Skeletal muscle tissue (tissue), 3 donors: ENCODE measurements at regions not wholly inside any gene's neighbourhood (a gene's known extent, or its start where the extent isn't known, plus 50 kb on each side); places are given as distances from the start of the nearest gene placed in this dataset.

Experiments
- H3K27ac ChIP-seq: one replicate; pipeline ENCODE4 v1.7.0; 2013; ENCODE audit warnings: mild to moderate bottlenecking, low read depth, low read length, inconsistent platforms
- H3K27me3 ChIP-seq, 3 donors: one replicate each; pipeline ENCODE4 v1.7.0; 2013; ENCODE audit warnings: low read length in 3 of 3; ENCODE audit not compliant: control insufficient read depth in 3 of 3, insufficient read depth in 3 of 3
- H3K36me3 ChIP-seq, 3 donors: one replicate each; pipeline ENCODE4 v1.7.0; 2013; ENCODE audit warnings: low read length in 3 of 3; ENCODE audit not compliant: control insufficient read depth in 3 of 3, insufficient read depth in 3 of 3
- H3K4me1 ChIP-seq, 3 donors: one replicate each; pipeline ENCODE4 v1.7.0; 2013; ENCODE audit warnings: low read length in 3 of 3, mild to moderate bottlenecking in 3 of 3; ENCODE audit not compliant: control insufficient read depth in 3 of 3, insufficient read depth in 3 of 3
- H3K4me3 ChIP-seq, 3 donors: one replicate each; pipeline ENCODE4 v1.7.0; 2013; ENCODE audit warnings: low read length in 3 of 3
- H3K9ac ChIP-seq, 3 donors: one replicate each; pipeline ENCODE4 v1.7.0; 2013; ENCODE audit warnings: low read length in 3 of 3, mild to moderate bottlenecking in 3 of 3, moderate library complexity in 2 of 3, low read depth in 1 of 3
- H3K9me3 ChIP-seq, 3 donors: one replicate each; pipeline ENCODE4 v1.7.0; 2013; ENCODE audit warnings: low read length in 3 of 3; ENCODE audit not compliant: control insufficient read depth in 3 of 3
- donor health status: Osteomylitis.

DNA sequence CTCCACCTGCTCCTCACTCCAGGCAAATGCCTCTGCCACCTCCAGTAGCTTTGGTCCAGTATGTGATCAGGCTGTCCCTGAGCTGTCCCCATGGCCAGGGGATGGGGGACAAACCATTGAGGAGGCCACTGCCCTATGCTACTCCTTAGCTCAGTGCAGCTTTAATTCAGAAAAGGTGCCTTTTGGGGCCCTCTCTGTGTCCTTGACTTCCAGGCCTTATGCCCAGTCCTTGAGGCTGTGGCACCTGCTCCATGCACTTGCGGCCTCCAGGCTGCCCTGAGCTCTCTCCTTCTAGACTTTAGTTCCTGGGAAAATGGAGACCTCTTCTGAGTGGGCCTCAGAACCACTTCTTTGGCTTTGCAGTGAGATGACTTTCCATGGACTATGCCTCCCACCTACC, 650.8 kb upstream of the CELF2 start:
- no peaks in the 10 kb centered on the region for H3K9me3 ChIP-seq
- no peak overlapping the region for H3K27ac ChIP-seq
- no peaks in the 10 kb centered on the region for H3K4me1 ChIP-seq
- H3K4me3 ChIP-seq: no peak overlapping the region
- H3K27me3 ChIP-seq: peaks cover 0 to 2% (median 0%) of the 10 kb centered on the region in 3 donors
- no peak overlapping the region for H3K9ac ChIP-seq
- H3K36me3 ChIP-seq: no peaks in the 10 kb centered on the region

DNA sequence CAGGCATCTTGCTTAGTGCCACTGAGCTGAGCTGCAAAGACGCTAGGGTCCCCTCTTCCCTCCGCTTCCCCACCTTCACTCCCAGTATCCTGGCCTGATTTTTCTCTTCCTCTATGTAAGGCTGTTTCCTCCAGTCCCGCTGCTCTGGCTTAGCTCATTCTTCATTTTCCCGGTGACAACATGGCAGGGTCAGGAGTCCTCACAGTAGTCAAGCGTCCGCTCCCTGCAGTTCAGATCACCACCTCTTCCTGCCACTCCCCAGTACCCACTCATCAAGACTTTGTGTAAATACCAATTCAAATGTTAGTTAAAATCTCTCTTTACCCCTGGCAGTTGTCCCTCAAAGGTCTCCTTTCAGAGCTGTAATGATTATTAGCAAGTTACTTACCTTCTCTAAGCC, 650.4 kb upstream of the CELF2 start:
- Histone ChIP-seq H3K36me3 (no peaks in the 10 kb centered on the region), H3K9ac (no peak overlapping the region), H3K9me3 (no peaks in the 10 kb centered on the region), H3K4me3 (no peak overlapping the region), H3K27ac (no peak overlapping the region), H3K27me3 (peaks cover 0 to 2% (median 0%) of the 10 kb centered on the region in 3 donors), H3K4me1 (no peaks in the 10 kb centered on the region)

DNA sequence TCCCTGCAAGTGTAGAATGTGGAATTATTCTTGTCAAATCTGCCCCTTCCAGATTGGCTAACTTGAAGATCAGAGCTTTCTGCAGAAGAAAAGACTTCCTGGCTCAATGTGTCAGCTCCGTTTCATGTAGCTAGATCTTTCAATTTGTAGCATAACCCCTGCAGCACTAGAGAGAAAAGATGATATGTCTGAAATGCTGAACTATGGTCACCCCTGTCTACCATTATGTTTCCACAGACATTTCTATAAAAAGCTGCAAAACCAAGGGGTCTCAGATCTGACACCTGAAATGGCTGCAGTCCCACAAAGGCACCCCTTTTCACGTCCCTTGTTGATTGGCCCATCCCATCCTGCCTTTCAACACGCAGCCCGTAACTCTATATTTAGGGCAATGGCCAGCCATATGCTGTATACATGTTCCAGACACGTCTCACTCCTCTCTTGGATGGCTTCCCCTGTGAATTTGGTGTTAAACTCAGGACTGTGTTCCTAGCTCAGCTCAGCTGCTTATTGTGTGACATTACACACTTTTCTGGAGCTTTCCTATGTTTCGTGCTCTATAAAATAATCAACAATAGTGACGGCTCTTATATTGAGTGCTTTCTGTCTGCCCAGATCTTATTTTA, 648.6 kb upstream of the CELF2 start:
- Histone ChIP-seq H3K27me3 (peaks cover 0 to 2% (median 0%) of the 10 kb centered on the region in 3 donors), H3K9ac (no peak overlapping the region), H3K27ac (no peak overlapping the region), H3K36me3 (no peaks in the 10 kb centered on the region), H3K4me1 (no peaks in the 10 kb centered on the region), H3K4me3 (no peak overlapping the region), H3K9me3 (no peaks in the 10 kb centered on the region)

DNA sequence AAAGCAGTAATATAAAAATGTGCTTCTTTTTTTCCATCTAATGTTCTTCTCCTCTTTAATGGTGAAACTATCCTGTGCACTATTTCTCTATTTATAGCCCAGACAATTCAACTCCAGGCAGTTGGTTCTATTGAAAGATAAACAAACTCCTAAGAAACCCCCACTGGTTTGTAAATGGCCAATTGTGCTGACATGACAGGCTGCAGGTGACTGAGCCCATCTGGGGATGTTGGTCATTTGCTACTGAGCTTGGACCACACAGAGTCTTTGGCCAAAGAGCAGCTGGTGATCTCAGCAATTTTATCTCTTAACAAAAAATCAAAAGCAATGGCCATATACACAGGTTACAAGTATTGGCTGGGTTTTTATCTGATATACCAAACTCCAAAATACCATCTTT, 631.8 kb upstream of the CELF2 start:
- H3K27me3 ChIP-seq: no peaks in the 10 kb centered on the region
- peaks cover 0 to 2% (median 0%) of the 10 kb centered on the region in 3 donors for H3K9me3 ChIP-seq
- no peak overlapping the region for H3K9ac ChIP-seq
- no peak overlapping the region for H3K27ac ChIP-seq
- no peaks in the 10 kb centered on the region for H3K36me3 ChIP-seq
- no peak overlapping the region for H3K4me3 ChIP-seq
- no peaks in the 10 kb centered on the region for H3K4me1 ChIP-seq

DNA sequence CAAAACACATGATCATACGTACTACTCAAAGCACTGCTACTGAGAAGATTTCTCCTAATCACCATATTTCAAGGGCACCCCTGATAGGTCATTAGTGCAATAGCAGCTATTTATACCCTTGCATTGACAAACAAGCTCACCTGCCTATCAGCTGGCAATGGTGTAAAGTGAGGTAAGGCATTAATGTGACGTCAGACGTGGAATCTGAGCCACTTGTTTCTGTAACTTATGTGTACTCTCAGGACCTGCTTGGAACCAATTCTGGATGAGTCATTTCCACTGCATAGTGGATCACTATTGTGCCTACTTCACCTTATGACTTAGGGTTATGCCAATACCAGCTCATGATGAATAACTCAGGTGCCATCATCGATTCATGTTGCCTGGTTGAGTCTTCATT, 628.5 kb upstream of the CELF2 start:
- H3K36me3 ChIP-seq: no peaks in the 10 kb centered on the region
- no peaks in the 10 kb centered on the region for H3K4me1 ChIP-seq
- peaks cover 0 to 2% (median 0%) of the 10 kb centered on the region in 3 donors for H3K9me3 ChIP-seq
- H3K27me3 ChIP-seq: no peaks in the 10 kb centered on the region
- no peak overlapping the region for H3K27ac ChIP-seq
- no peak overlapping the region for H3K9ac ChIP-seq
- no peak overlapping the region for H3K4me3 ChIP-seq

DNA sequence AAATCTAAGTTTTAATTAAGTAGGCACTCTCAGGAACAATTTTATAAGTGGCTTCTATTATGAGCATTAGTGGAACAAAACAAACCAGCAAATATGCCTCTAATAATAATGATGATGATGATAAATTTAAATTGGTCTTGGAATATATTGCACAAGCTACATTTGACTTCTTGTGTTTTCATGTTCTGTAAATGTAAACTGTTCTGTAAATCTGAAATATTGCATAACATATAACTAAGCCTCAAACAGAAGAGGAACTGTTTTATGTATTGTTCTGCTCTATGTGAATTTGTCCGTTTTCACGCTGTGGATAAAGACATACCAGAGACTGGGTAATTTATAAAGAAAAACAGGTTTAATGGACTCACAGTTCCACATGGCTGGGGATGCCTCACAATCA, 625.2 kb upstream of the CELF2 start:
- H3K9ac ChIP-seq: no peak overlapping the region
- H3K27me3 ChIP-seq: no peaks in the 10 kb centered on the region

DNA sequence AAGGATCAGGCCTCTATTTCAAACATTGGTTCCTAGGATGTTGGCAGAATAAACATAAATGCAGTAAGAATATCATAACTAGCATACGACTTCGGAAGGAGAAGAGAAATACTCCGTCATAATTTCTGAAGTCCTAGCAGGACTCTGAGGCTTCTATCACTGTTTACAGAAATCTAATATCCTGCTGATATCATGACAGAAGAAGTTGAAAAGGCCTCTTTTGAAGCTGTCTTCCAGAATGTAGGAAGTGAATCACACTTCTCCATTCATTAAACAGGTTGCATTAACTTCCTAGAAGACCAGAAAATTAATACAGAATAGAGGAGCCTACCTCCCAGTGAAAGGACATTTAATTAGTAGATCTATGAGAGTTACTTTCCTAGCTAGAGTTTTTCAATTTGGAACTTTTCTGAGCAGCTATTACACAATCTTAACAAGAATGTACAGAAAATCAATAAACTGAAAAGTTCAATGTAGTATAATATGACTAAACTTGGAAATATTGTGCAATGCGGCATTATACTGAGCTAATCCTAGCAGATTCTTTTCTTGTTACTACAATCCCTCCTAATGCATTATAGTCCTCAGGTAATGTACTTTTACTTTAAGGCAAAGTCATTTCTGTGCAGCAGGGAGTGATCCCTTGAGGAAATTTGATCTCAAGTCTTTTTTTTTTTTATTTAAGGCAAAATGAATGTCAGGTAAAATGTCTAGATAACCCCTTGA, 622.6 kb upstream of the CELF2 start:
- no peaks in the 10 kb centered on the region for H3K36me3 ChIP-seq
- peaks cover 0 to 6% (median 3%) of the 10 kb centered on the region in 3 donors for H3K9me3 ChIP-seq
- H3K27ac ChIP-seq: no peak overlapping the region
- no peak overlapping the region for H3K4me3 ChIP-seq
- H3K4me1 ChIP-seq: no peaks in the 10 kb centered on the region
- no peaks in the 10 kb centered on the region for H3K27me3 ChIP-seq
- H3K9ac ChIP-seq: no peak overlapping the region

More for the DNA sequence above, 625.2 kb upstream of the CELF2 start:
- Histone ChIP-seq H3K4me3 (no peak overlapping the region), H3K4me1 (no peaks in the 10 kb centered on the region), H3K36me3 (no peaks in the 10 kb centered on the region), H3K9me3 (peaks cover 0 to 2% (median 0%) of the 10 kb centered on the region in 3 donors), H3K27ac (no peak overlapping the region)

DNA sequence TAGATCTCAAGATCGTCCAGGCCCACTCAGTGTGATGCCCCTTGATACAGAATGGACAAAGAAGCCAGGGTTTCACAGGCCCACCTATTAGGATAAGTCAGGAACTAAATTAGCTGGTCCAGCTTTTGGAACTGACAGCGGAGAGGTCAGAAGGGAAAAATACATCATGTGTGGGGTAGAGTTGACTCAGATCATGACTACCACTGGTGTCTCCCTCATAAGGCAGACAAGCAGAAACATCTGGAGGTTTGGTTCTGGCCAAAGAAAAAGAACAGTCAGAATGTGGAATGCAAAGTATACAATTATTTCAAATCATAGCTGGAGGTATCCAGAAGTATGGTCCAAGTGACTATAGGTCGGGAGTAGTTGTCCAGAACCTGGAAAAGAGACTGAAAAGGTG, 621.1 kb upstream of the CELF2 start:
- Histone ChIP-seq H3K4me3 (no peak overlapping the region), H3K4me1 (no peaks in the 10 kb centered on the region), H3K9me3 (peaks cover 0 to 6% (median 3%) of the 10 kb centered on the region in 3 donors), H3K9ac (no peak overlapping the region), H3K27ac (no peak overlapping the region), H3K36me3 (no peaks in the 10 kb centered on the region), H3K27me3 (no peaks in the 10 kb centered on the region)

DNA sequence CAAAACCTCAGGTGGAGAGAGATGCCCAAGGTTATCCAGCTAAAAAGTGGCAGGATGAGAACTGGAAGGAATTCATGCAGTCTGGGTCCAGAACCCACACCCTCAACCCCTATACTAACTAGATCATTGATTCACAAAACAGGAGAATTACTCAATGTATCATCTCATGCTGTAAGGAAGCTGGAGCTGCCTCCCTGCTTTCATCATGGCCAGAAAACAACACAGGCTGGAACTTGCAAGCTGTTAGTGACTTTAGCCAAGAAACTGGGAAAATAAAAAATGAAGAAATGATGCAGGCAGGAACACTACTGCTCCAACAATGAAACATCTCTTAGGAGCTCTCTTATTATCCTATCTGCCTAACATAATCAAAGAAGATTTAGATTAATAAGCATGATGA, 619.8 kb upstream of the CELF2 start:
- Histone ChIP-seq H3K36me3 (no peaks in the 10 kb centered on the region), H3K9me3 (peaks cover 0 to 6% (median 3%) of the 10 kb centered on the region in 3 donors), H3K4me3 (no peak overlapping the region), H3K27me3 (no peaks in the 10 kb centered on the region), H3K27ac (no peak overlapping the region), H3K9ac (no peak overlapping the region), H3K4me1 (no peaks in the 10 kb centered on the region)

DNA sequence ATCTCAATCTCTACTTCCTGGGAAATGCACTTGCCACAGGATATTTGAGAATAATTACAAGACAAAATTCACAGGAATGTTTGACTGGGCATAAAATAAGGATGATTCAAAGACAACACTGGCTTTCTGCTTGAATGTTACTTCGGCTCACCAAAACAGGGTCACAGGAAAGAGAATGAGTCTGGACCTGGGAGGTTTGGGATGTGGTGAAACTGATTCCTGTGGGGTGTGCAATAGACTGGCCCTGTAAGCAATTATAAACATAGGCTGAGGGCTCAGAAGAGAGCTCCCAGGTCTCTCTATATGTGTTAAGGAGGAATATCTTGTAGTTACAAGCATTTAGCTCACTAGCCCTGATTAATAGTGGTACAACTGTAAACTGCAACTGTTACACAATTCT, 613.9 kb upstream of the CELF2 start:
- H3K4me3 ChIP-seq: no peak overlapping the region
- no peaks in the 10 kb centered on the region for H3K9me3 ChIP-seq
- H3K4me1 ChIP-seq: no peaks in the 10 kb centered on the region
- H3K27me3 ChIP-seq: no peaks in the 10 kb centered on the region
- H3K36me3 ChIP-seq: no peaks in the 10 kb centered on the region
- no peak overlapping the region for H3K9ac ChIP-seq
- no peak overlapping the region for H3K27ac ChIP-seq
